T-helper 1 cell treated with Interleukin-12 subunit alpha and Interleukin-12 subunit beta and Interleukin-4 antibody, amounts not matched to agents 30 μg/mL and 1 μg/mL, for 36 hours (primary cell): ENCODE measurements at regions not wholly inside any gene's neighbourhood (a gene's known extent, or its start where the extent isn't known, plus 50 kb on each side); places are given as distances from the start of the nearest gene placed in this dataset.
"Not testable (repeated sequence)": the region's sequence is repeated elsewhere in the genome, so short reads cannot be mapped to it uniquely, and the experiment has no call there.

ENCODE experiments used
- H3K27ac Mint-ChIP-seq: one replicate; pipeline ENCODE4 v1.8.0; 2021; ENCODE audit warnings: mild to moderate bottlenecking, mixed read lengths
- H3K27me3 Mint-ChIP-seq: one replicate; pipeline ENCODE4 v1.8.0; 2021; ENCODE audit warnings: low read depth, mixed read lengths
- H3K36me3 Mint-ChIP-seq: one replicate; pipeline ENCODE4 v1.8.0; 2021; ENCODE audit warnings: low read depth, mixed read lengths
- H3K4me1 Mint-ChIP-seq: one replicate; pipeline ENCODE4 v1.8.0; 2021; ENCODE audit warnings: low read depth, mixed read lengths
- H3K4me3 Mint-ChIP-seq: one replicate; pipeline ENCODE4 v1.8.0; 2021; ENCODE audit warnings: mild to moderate bottlenecking, moderate library complexity, mixed read lengths
- H3K9me3 Mint-ChIP-seq: one replicate; pipeline ENCODE4 v1.8.0; 2021; ENCODE audit warnings: mixed read lengths

GRCh38 chr4:14920237-14920636 lies 82.0 kb upstream of the CPEB2 start:
- Mint-ChIP-seq H3K36me3 (no peaks in the 10 kb centered on the region), H3K9me3 (no peaks in the 10 kb centered on the region), H3K27ac (no peak overlapping the region), H3K4me3 (no peak overlapping the region), H3K27me3 (no peaks in the 10 kb centered on the region), H3K4me1 (no peaks in the 10 kb centered on the region)

GRCh38 chr4:14920759-14921320 lies 81.4 kb upstream of the CPEB2 start:
- no peak overlapping the region for H3K27ac Mint-ChIP-seq
- H3K4me3 Mint-ChIP-seq = no peak overlapping the region

GRCh38 chr4:14921781-14922180 lies 80.5 kb upstream of the CPEB2 start:
- not testable (repeated sequence) for H3K27me3 Mint-ChIP-seq, H3K27ac Mint-ChIP-seq, H3K4me3 Mint-ChIP-seq, H3K36me3 Mint-ChIP-seq, H3K4me1 Mint-ChIP-seq, H3K9me3 Mint-ChIP-seq

More at GRCh38 chr4:14920759-14921320, 81.4 kb upstream of the CPEB2 start:
- Mint-ChIP-seq H3K4me1 (no peaks in the 10 kb centered on the region), H3K36me3 (no peaks in the 10 kb centered on the region), H3K9me3 (no peaks in the 10 kb centered on the region), H3K27me3 (no peaks in the 10 kb centered on the region)

GRCh38 chr4:14924076-14924811 lies 78.0 kb upstream of the CPEB2 start:
- H3K9me3 Mint-ChIP-seq = no peaks in the 10 kb centered on the region
- peak overlapping the region; percentile 3 for H3K27ac Mint-ChIP-seq
- no peak overlapping the region for H3K4me3 Mint-ChIP-seq

GRCh38 chr4:14924812-14925344 lies 77.4 kb upstream of the CPEB2 start:
- no peak overlapping the region for H3K27ac Mint-ChIP-seq
- H3K9me3 Mint-ChIP-seq = no peaks in the 10 kb centered on the region
- no peaks in the 10 kb centered on the region for H3K4me1 Mint-ChIP-seq
- no peaks in the 10 kb centered on the region for H3K36me3 Mint-ChIP-seq
- H3K4me3 Mint-ChIP-seq = no peak overlapping the region
- no peaks in the 10 kb centered on the region for H3K27me3 Mint-ChIP-seq

More at GRCh38 chr4:14924076-14924811, 78.0 kb upstream of the CPEB2 start:
- H3K4me1 Mint-ChIP-seq = no peaks in the 10 kb centered on the region
- no peaks in the 10 kb centered on the region for H3K36me3 Mint-ChIP-seq
- H3K27me3 Mint-ChIP-seq = no peaks in the 10 kb centered on the region

- no peaks in the 10 kb centered on the region for H3K4me1 Mint-ChIP-seq
- H3K9me3 Mint-ChIP-seq = no peaks in the 10 kb centered on the region
These were observed 76.8 kb upstream of the CPEB2 start for GRCh38 chr4:14925471-14925870.

GRCh38 chr4:14926368-14926767 lies 75.9 kb upstream of the CPEB2 start:
- H3K4me3 Mint-ChIP-seq = no peak overlapping the region
- no peaks in the 10 kb centered on the region for H3K27me3 Mint-ChIP-seq
- H3K9me3 Mint-ChIP-seq = no peaks in the 10 kb centered on the region
- no peaks in the 10 kb centered on the region for H3K36me3 Mint-ChIP-seq
- no peaks in the 10 kb centered on the region for H3K4me1 Mint-ChIP-seq
- no peak overlapping the region for H3K27ac Mint-ChIP-seq

More at GRCh38 chr4:14925471-14925870, 76.8 kb upstream of the CPEB2 start:
- H3K36me3 Mint-ChIP-seq = no peaks in the 10 kb centered on the region
- H3K4me3 Mint-ChIP-seq = no peak overlapping the region
- H3K27ac Mint-ChIP-seq = no peak overlapping the region
- H3K27me3 Mint-ChIP-seq = no peaks in the 10 kb centered on the region

DNA sequence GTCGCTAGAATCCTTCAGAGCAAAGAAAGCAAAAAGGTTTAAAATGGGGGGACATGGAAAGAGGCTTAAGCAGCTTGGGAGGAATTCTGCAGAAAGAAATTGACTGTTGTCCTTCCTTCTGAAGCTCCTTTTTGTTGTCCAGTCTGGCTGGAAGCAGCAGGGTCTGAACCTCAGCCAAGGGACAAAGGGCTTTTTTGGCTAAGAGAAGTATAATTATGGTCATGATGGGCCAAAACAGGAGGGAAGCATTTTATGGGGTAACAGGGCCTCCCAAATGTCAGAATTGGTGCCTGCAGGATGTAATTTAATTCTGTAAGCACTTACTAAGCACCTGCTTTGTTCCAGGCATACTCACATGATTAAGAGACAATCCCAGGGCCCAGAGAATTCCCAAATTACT lies 74.2 kb upstream of the CPEB2 start:
- Mint-ChIP-seq H3K27ac (no peak overlapping the region), H3K27me3 (no peaks in the 10 kb centered on the region), H3K4me1 (no peaks in the 10 kb centered on the region), H3K36me3 (no peaks in the 10 kb centered on the region), H3K9me3 (no peaks in the 10 kb centered on the region), H3K4me3 (no peak overlapping the region)

- Mint-ChIP-seq H3K4me3 (no peak overlapping the region), H3K36me3 (no peaks in the 10 kb centered on the region), H3K4me1 (no peaks in the 10 kb centered on the region), H3K9me3 (no peaks in the 10 kb centered on the region), H3K27ac (no peak overlapping the region), H3K27me3 (no peaks in the 10 kb centered on the region)
These were observed 72.6 kb upstream of the CPEB2 start for GRCh38 chr4:14929669-14930068.

- peaks cover 4% of the 10 kb centered on the region for H3K27me3 Mint-ChIP-seq
- no peaks in the 10 kb centered on the region for H3K36me3 Mint-ChIP-seq
- no peaks in the 10 kb centered on the region for H3K9me3 Mint-ChIP-seq
- H3K4me1 Mint-ChIP-seq = no peaks in the 10 kb centered on the region
- H3K4me3 Mint-ChIP-seq = no peak overlapping the region
- no peak overlapping the region for H3K27ac Mint-ChIP-seq
These were observed 67.4 kb upstream of the CPEB2 start for GRCh38 chr4:14934704-14935390.

GRCh38 chr4:14943749-14944148 lies 58.5 kb upstream of the CPEB2 start:
- Mint-ChIP-seq H3K27me3 (peaks cover 1% of the 10 kb centered on the region), H3K27ac (no peak overlapping the region), H3K36me3 (no peaks in the 10 kb centered on the region), H3K4me3 (no peak overlapping the region), H3K9me3 (no peaks in the 10 kb centered on the region), H3K4me1 (no peaks in the 10 kb centered on the region)

- Mint-ChIP-seq H3K9me3 (no peaks in the 10 kb centered on the region), H3K4me1 (no peaks in the 10 kb centered on the region), H3K27ac (no peak overlapping the region), H3K4me3 (no peak overlapping the region), H3K36me3 (no peaks in the 10 kb centered on the region), H3K27me3 (peaks cover 7% of the 10 kb centered on the region)
These were observed 49.9 kb upstream of the CPEB2 start for GRCh38 chr4:14952352-14952751.
